ENCODE measurements at regions not wholly inside any gene's neighbourhood (a gene's known extent, or its start where the extent isn't known, plus 50 kb on each side); places are given as distances from the start of the nearest gene placed in this dataset.

DNA sequence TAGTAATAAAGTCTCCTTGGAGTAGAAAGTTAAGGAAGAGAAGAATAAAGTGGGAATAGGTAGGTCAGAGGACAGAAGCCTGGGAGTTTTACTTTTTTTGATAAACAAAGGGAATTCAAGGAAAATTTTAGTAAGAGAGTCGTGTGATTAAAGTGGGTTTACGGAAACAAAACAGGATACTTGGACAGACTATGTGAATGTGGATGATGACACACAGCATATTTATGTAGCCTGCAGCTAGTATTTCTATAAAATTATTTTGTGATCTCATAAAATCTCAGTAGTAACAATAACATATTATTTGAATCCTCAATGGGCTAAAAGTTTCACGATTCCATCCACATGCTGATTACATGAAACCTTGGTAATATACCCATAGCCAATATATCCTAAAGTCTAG lies 450.7 kb upstream of the PIK3C3 start:
- Histone ChIP-seq H3K4me2 (no peak overlapping the region), H3K36me3 (ENCODE audit: insufficient read depth) (no peaks in the 10 kb centered on the region), H3K4me3 (no peak overlapping the region), H2AFZ (no peak overlapping the region), H3K79me2 (replicated peaks; ENCODE audit: insufficient read depth) (no peaks in the 10 kb centered on the region), H3K9me2 (ENCODE audit: insufficient read depth) (no peaks in the 10 kb centered on the region), H3K27ac (ENCODE audit: low read depth) (no peak overlapping the region), H4K20me1 (replicated peaks; ENCODE audit: insufficient read depth) (no peaks in the 10 kb centered on the region), H3F3A (replicated peaks; ENCODE audit: low read depth) (no peaks in the 10 kb centered on the region), H3K27me3 (ENCODE audit: insufficient read depth) (no peaks in the 10 kb centered on the region), H3K4me1 (ENCODE audit: insufficient read depth) (no peaks in the 10 kb centered on the region)
- Mint-ChIP-seq H3K27me3 (ENCODE audit: insufficient read depth, low read depth, poor library complexity) (no peaks in the 10 kb centered on the region), H3K36me3 (ENCODE audit: low read depth) (no peaks in the 10 kb centered on the region), H3K4me1 (peaks cover 5% of the 10 kb centered on the region), H3K27ac (peak overlapping the region; percentile 30; the same call in 1 of the 2 replicates), H3K9me3 (no peaks in the 10 kb centered on the region), H3K4me3 (no peak overlapping the region)
- TF ChIP-seq EZH2 (IDR thresholded peaks at IDR 0.05; ENCODE audit: low read depth, unreplicated experiment) (no peak), CTCF (conservative IDR thresholded peaks at IDR 0.05; ENCODE audit: low read depth in 2 of 2) (no peak), NANOG (IDR thresholded peaks at IDR 0.05; ENCODE audit: borderline replicate concordance) (no peak), JUNB (IDR thresholded peaks at IDR 0.05; ENCODE audit: unreplicated experiment) (no peak), CREB1 (CRISPR knock-in tag; IDR thresholded peaks at IDR 0.05; ENCODE audit: low read depth) (no peak), ETS1 (IDR thresholded peaks at IDR 0.05) (no peak), EZH2phosphoT487 (IDR thresholded peaks at IDR 0.05; ENCODE audit: unreplicated experiment) (no peak)
- no peak for ATAC-seq
- DNase-seq (ENCODE audit: low spot score): no peak

GRCh38 chr18:41501848-41502247 lies 453.2 kb upstream of the PIK3C3 start:
- Mint-ChIP-seq H3K4me3 (no peak overlapping the region), H3K27ac (no peak overlapping the region), H3K9me3 (no peaks in the 10 kb centered on the region), H3K36me3 (ENCODE audit: low read depth) (no peaks in the 10 kb centered on the region), H3K4me1 (peaks cover 5% of the 10 kb centered on the region), H3K27me3 (ENCODE audit: insufficient read depth, low read depth, poor library complexity) (no peaks in the 10 kb centered on the region)
- no peak overlapping the region for H2AFZ ChIP-seq
- no peak overlapping the region for H3K4me2 ChIP-seq
- no peaks in the 10 kb centered on the region for H3K27me3 ChIP-seq (ENCODE audit: insufficient read depth)
- no peak for DNase-seq (ENCODE audit: low spot score)
- H3K4me3 ChIP-seq: no peak overlapping the region
- no peak overlapping the region for H3K27ac ChIP-seq (ENCODE audit: low read depth)
- no peaks in the 10 kb centered on the region for H3K79me2 ChIP-seq (replicated peaks; ENCODE audit: insufficient read depth)
- no peaks in the 10 kb centered on the region for H3K36me3 ChIP-seq (ENCODE audit: insufficient read depth)
- no peak for ATAC-seq
- H4K20me1 ChIP-seq (replicated peaks; ENCODE audit: insufficient read depth): no peaks in the 10 kb centered on the region
- H3K9me2 ChIP-seq (ENCODE audit: insufficient read depth): no peaks in the 10 kb centered on the region
- no peaks in the 10 kb centered on the region for H3K4me1 ChIP-seq (ENCODE audit: insufficient read depth)
- H3F3A ChIP-seq (replicated peaks; ENCODE audit: low read depth): no peaks in the 10 kb centered on the region
- TF ChIP-seq NANOG (IDR thresholded peaks at IDR 0.05; ENCODE audit: borderline replicate concordance): no peak
- no peak for TF ChIP-seq STAT1 (IDR thresholded peaks at IDR 0.05; ENCODE audit: unreplicated experiment)
- TF ChIP-seq CTCF (conservative IDR thresholded peaks at IDR 0.05; ENCODE audit: low read depth in 2 of 2): no peak
- no peak for TF ChIP-seq CREB1 (CRISPR knock-in tag; IDR thresholded peaks at IDR 0.05; ENCODE audit: low read depth)
- TF ChIP-seq JUNB (IDR thresholded peaks at IDR 0.05; ENCODE audit: unreplicated experiment): no peak
- no peak for TF ChIP-seq ZNF462 (CRISPR knock-in tag; IDR thresholded peaks at IDR 0.05)
- TF ChIP-seq EZH2phosphoT487 (IDR thresholded peaks at IDR 0.05; ENCODE audit: unreplicated experiment): no peak
- no peak for TF ChIP-seq ZNF331 (CRISPR knock-in tag; IDR thresholded peaks at IDR 0.05; ENCODE audit: low read depth)

Measured in GM23338 (cell line).